GM18909 (cell line): ENCODE measurements at regions not wholly inside any gene's neighbourhood (a gene's known extent, or its start where the extent isn't known, plus 50 kb on each side); places are given as distances from the start of the nearest gene placed in this dataset.

Source experiments
- ATAC-seq: cut with Tn5 transposase; IDR thresholded peaks from one replicate; pipeline ENCODE4 v1.9.1; 2021; ENCODE audit warnings: mild to moderate bottlenecking; ENCODE audit not compliant: unreplicated experiment, poor library complexity

DNA sequence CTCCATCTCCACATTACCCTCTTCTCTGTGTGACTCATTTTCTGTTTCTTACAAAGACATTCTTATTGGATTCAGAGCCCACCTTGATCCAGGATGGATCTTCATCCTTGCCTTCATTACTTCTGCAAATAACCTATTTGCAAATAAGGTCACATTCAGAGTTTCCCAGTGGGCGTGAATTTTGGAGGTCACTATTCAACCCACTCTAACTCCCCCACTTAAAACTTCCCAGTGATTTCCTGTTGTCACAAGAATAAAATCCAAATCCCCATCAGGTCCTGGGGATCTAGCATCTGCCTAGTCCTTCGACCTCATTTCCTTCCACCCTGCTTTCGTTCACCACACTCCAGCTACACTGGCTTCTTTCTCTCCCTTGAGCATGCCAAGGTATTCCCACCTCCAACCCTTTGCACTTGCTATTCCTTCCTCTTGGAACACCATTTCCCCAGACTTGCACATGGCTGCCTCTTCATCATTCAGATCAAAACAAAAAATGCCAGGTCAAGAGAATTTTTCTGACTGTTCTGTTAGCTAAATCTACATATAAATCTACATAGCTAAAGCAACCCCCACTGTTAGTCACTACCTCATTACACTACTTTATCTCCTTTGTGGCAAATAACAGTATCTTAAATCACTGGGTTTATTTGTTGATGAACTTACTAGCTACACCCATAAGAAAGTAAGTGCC lies 187.2 kb downstream of the TOMM20 start:
- ATAC-seq: no peak

DNA sequence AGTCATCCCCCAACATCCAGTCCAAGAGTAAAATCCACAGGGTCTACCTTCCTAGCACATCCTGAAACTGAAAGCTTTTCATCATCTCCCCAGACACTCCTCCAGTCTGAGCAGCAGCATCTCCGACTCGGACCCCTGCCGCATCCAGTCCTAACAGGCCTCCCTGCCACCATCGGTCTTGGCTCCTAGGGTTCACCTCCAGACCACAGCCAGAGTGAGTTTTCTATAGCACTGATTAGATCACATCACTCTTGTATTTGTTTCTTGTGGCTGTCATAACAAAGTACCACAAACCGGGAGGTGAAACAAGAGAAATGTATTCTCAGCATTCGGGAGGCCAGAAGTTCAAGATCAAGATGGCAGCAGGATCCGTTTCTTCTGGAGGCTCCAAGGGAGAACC lies 187.8 kb downstream of the TOMM20 start:
- ATAC-seq: no peak

DNA sequence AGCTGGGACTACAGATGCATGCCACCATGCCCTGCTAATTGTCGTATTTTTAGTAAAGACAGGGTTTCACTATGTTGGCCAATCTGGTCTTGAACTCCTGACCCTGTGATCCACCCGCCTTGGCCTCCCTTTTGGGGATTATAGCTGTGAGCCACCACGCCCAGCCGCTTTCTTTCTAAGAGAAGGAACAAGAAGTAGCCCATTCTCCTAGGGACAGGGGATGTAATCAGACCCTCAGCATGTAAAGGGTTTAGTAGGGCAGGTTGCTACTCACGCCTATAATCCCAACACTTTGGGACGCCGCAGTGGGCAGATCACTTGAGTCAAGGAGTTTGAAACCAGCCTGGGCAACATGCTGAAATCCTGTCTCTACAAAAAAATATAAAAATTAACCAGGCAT lies 189.7 kb downstream of the TOMM20 start:
- ATAC-seq: no peak

DNA sequence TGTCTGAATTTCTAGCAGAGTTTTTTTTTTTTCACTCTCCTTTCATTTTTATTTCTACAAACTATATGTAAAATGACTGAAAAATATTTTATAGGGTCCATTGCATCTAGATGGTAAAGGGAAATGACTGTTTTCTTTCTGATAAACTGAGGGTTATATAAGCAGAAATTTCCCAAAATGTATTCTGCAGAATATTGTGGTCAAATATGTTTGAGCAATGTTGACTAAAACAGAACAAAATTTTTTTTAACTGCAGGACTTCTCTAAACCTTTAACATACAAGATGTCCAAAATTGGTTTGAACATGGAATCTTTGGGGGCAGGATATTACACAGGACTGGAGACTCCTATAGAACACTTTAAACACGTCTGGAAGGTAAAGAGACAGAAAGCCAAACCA lies 190.5 kb downstream of the TOMM20 start:
- ATAC-seq: no peak

DNA sequence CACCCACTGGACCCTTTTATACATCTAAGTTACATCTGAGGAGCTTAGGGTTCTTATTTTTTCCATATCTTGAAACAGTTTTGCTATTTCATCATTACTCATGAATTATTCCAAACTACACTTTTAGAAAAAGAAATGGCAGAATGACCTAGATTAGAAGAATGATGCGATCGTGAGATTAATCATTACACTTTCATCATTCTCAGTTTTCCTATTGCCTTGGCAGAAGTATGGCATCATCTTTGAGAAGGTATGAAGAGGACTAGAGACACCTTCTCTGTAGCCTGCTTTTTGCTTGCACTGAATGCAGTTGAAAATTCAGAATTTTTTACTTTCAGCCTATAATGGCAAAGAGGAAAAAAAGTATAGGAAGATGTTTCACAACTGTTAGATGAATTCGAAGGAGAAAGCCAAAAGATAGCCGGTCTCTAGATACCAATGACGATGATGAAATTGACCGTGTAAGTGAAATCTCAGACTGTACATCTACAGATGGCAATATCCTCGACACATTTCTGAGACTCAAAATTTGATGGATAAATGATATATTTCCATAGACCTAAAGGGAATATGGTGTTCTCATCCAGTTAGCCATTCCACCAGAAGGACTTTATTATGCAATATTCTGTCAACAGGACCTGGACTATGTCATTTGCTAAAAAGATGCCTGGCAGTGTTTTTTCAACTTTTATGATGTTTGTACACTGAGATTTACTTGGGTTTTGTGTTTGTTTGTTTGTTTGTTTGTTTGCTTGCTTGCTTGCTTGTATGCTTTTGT lies 191.8 kb downstream of the TOMM20 start:
- no peak for ATAC-seq

DNA sequence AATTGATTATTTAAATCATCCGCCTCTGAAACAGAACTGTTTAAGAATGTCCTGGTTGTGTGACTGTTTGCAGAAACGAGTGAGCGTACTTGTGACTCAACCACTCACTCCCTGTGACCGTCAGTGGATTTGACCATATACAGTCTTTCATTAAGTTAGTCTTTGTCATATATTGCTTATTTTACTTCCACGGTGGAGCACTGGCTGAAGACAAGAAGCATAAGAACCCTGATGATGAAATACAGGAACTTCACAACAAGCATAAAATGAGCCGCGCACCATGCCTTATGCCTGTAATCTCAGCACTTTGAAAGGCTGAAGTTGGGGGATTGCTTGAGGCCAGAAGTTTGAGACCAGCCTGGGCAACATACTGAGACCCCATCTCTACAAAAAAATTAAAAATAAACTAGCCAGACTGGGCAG lies 194.0 kb downstream of the TOMM20 start:
- no peak for ATAC-seq

DNA sequence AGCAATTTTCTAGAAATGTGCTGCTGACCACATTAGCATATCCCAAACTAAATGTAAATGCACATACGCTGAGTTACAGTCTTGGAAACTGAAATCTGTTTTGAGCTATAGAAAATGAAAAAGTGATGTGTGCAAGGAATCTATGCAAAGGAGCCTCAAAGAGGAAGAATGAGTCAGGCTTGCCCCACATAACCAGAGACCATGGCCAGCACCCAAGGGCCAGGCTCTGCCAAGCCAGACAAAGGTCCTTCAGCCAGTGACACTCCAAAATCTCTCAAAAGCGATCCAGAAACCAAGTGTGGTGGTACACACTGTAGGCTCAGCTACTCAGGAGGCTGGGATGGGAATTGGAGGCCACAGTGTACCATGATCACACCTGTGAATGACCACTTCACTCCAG lies 195.2 kb downstream of the TOMM20 start:
- peak; percentile 86 for ATAC-seq

DNA sequence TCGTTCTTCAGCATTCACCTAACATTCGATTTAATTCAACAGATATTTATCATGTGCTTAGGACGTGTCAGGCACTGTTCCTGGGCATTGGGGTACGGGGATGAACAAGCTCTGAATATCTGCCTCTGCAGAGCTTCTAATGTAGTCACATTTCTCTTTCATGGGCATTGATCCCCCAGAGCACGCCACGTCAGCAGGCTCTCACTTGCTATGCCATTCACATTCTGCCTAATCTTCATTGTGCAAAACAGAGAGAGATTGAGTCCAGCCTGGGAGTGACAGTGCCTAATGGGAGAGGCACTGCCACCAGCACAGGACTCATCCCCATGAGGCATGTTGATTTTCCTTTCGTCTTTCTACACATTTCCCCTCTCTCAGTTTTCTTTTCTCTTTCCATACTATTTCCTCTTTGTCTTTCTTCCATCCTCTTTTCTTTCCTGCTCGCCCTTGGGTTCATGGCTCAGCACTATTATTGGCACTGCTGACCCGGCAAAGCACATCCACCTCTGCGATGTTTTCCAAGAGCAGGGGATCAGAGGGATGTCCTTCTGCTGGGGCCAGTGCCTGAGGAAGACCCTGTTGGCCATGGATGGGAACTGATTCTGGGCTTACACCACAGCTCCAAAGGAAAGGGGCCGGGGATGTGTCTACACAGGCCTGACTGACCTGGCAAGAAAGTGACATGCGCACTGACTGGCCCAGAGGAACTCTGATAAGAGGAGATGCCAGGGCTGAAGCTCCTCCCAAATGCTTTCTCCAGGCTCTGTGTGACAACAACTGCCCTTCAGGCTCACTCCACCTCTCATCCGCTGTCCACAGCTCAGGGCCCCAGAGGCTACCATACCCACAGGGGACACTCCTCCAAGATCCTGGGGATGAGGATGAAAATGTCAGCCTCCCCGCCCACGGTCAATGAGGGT lies 195.9 kb downstream of the TOMM20 start:
- peak; percentile 31 for ATAC-seq

DNA sequence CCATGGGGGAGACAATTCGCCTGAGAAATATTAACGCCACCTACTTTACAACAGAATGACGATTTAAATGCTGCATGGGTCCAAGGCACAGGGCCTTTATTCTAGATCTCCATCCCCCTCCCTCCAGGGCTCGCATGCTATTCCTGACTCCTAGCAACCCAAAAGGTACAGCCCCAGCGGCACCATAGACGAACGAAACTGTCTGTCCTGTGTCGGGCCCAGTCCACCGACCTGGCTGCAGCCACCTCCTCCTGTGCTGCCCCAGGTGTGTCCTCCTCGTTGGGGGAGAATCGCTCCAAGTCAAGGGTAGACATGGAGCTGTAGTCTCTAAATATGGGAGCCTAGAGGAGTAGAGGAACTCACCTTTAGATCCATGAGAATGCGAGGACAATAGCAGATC lies 196.5 kb downstream of the TOMM20 start:
- ATAC-seq: no peak

DNA sequence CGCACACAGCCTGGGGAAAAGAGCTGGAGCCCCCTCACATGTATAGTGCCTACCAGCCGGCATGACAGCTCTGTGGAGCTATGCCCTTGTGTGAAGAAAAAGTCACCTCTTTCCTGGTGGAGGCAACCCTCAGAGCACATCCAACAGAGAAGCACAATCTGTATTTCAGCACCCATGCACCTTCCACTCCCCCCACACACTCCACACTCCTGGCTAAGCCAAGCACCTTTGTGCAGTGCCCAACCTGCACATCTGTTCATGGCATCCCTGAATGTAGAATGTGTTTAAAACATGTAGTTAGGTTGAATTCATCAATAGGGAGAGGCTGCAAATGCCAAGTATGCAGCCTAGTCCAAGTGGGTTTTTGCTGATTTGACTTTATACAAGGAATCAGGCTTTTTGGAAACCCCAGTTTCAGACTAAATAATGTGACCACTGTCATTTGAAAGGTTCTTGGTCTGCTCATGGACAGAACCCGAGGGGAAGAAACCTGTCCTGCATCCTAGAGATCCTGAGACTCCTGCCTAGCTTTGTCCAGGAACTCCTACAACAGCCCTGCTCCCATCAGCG lies 197.1 kb downstream of the TOMM20 start:
- ATAC-seq: no peak

DNA sequence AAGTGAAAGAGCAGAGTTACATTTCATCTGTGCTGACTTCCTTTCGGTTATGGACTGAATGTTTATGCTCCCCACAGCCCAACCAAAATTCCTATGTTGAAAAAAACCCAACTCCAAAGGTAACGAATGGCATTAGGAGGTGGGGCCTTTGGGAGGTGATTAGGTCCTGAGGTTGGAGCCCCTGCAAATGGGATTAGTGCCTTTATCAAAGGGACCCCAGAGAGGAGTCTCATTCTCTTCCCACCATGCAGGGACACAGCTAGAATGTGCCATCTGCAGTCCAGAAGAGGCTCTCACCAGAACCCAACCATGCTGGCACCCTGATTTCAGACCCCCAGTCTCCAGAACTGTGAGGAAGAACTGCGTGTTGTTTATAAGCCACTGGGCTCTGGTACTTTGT lies 199.3 kb downstream of the TOMM20 start:
- no peak for ATAC-seq

DNA sequence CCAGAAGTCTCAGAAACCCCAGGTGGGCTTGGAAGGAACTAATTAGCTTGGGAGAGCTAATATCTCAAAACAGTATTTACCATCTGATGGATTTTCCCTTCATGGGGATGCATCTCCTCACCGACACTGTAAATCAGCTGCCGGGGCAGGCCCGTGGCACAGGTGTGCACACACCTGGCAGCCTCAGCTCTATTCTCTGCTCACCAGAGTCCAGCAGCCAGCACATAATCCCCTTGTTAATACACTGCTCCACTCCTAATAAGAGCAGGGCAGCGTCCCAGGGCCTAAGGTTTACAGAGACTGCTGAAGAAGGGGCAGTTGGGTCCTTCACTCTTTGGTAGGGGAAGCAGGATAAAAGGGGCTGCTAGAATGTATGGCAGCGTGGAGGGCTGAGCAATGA lies 200.0 kb downstream of the TOMM20 start:
- no peak for ATAC-seq

DNA sequence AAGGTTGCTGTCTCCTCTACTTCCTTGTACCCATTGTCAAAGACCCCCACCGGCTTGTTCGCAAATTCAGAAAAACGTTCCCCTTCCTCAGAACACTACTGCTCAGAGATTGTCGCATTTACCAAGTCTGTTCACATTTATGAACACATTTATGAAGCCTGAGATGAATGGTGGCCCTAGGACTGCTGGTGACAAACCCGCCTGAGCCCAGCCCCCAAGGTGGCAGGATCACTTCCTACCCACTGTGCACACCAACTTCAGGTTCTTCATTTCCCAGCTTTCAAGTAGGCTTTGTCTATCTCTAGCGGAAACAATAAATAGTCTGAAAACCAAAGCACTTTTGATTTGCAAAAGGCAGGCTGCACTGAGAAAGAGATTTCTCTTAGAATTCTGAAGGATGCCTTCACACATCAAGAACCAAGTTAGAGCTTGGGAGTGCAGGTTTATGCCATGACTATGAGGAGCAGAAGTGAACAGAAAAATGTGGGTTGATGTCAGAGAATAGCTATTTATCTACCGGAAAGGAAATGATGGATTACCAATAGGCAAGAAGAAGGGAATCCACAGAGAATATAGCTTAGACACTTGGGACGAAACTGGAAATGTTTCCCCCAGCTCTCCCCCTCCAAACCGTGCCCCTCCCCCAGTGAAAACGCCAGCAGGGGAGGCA lies 200.5 kb downstream of the TOMM20 start:
- no peak for ATAC-seq

DNA sequence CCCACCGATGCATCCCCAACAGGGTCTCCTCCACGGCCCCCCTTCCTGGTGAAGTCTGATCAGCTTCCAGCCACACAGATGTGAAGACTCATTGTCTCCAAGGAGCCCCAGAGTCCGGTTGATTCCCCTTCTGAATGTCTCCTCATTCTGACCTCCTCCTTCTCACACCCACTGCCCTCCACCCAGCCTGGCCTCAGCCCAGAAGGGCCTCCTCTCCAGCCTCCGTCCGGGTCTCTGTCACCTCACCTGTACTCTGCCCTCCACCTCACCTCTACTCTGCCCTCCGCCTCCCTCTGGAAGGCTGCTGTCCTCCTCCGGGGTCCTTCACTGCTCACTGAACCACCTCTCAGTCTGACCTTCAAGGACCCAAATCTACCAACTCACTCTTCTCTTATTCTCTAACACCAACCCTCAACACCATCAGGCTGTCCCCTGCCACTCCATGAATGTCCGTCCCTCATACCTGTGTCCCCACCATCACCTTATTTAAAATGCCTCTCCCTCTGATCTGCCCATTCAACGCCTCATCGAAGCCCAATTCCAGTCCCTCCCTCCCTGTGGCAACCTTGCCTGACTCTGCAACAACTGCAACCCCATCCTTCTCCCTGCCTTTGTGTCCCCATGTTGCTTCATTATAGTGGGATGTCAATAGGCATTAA lies 201.2 kb downstream of the TOMM20 start:
- peak; percentile 6 for ATAC-seq

DNA sequence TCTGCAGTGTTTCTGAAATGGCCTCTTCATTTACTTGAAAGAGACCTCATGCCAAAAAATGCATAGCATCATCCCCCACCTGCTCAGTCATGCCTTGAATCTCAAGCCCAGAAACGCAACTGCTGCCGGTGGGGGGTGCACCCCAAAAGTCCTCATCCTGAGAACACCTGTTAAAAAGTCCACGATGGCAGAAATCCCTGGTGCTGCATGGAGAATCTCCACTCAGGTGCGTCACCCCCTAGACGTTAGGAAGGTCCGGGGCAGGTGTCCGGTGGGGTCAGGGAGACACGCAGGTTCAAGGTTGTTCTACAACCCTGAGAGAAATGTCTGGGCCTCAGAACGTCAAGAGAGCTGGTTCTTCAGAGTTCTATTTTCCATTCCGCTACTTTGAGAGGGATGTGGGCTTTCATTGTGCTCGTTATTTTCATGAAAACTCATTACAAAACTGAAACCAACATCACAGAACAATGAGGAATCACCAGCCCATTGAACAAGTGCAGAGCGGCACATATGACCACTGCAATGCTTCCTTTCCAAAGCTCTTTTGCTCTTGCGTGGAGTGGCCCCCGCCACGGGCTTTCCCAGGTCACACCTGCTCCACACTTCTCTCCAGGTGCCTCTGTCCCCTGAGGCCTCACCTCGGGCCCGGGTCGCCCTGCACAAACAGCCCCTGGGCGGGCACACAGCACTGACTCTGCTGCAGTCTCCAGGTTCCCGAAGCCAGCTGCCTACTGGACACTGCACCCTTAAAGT lies 201.9 kb downstream of the TOMM20 start:
- ATAC-seq: peak; percentile 86

DNA sequence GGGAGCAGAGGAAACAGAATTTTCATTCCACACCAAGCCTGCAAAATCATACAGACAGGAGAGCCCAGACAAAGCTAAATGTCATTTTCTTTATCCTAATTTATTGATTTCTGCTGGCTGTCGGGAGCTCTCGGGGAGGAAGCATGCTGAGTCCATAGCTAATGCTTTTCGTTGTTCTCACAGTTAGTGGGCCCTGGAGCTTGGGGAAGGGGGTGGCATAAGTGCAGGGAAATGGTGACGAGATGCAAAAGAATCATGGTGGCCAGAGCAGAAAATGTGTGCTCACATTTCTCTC lies 202.4 kb downstream of the TOMM20 start:
- ATAC-seq: no peak

DNA sequence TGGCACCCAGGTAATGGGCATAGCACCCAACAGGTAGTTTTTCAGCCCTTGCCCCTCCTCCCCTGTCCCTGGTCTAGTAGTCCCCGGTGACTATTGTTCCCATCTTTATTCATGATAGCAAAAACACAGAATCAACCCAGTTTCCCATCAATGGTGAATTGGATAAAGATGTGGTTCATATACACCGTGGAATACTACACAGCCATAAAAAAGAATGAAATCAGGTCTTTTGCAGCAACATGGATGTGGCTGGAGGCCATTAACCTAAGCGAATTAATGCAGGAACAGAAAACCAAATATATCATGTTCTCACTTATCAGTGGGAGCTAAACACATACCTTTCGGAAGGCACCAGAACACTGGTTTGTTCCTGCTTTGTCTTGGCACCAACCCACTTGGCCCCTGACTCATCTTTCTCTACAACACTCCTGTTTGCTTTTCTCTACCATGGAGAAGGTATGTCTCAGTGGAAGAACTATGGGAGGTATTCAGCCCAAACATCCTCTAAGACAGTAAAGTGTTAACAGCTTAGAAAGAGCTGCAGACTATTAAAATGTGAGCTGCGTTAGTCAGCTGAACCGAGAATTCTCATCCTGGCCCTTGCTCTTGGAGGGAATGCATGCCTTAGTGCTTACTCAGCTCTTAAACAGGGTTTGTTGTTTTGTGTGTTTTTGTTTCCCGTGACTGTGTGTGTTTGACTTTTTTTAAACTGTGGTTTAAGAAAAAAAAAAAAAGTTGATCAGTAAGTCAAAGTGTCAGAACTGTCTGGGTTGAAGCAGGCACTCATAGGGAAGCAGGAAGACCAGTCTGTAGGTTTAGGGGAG lies 203.0 kb downstream of the TOMM20 start:
- ATAC-seq: no peak
